ENCODE measurements at regions not wholly inside any gene's neighbourhood (a gene's known extent, or its start where the extent isn't known, plus 50 kb on each side); places are given as distances from the start of the nearest gene placed in this dataset.

DNA sequence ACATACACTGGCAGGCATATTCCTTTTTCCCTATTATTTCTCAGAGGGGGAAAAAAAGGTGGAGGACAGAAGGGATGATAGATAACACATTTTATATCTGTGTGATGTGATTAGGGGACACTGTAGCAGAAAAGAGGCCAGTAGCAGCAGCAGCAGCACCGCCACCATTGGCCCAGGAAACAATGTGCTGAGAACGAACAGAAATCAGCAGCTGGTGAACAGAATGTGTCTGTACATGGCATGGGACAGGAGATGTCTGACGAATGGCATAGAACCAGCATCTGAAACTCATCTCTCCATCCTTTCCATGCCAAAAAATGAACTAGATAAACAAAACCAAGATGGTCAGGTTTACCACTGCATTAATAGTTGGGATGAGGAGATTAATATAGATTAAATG, 936.1 kb upstream of the ACVR2A start (continued):
- TF ChIP-seq SRF (IDR thresholded peaks at IDR 0.05; ENCODE audit: low read depth) (no peak), SIN3A (IDR thresholded peaks at IDR 0.05; ENCODE audit: low read depth) (no peak), ZNF274 (IDR thresholded peaks at IDR 0.05; ENCODE audit: low read depth, low read length) (no peak), YY1 (IDR thresholded peaks at IDR 0.05; ENCODE audit: extremely low read depth, insufficient replicate concordance, low read depth, low read length) (no peak)

DNA sequence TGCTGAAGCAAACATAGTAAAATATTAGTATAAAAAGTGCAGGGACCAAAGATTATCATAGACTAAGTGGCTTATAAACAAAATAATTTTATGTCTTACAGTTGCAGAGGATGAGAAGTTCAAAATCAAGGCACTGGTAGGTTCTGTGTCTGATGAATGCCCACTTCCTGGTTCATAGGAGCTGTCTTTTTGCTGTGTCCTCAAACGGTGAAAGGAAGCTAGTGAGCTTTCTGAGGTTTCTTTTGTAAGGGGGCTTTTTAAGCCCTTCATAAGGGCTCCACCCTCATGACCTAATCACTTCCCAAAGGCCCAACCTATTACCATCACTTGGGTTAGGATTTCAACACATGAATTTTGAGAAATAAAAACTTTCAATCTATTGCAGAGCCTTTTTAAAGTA, 946.7 kb upstream of the ACVR2A start:
- no peaks in the 10 kb centered on the region for H3K9me3 ChIP-seq (ENCODE audit: control insufficient read depth in 1 of 2, insufficient read depth in 1 of 2, low read depth in 1 of 2, low read length in 2 of 2)
- RAD21 ChIA-PET (ENCODE audit: low non-redundant PET in 1 of 2, low total read pairs in 2 of 2, uncharacterized antibody in 2 of 2, unreplicated experiment in 2 of 2), result no interaction called here
- CTCF ChIA-PET, result no interaction called here
- H3K36me3 ChIP-seq (ENCODE audit: control insufficient read depth in 1 of 2, insufficient read depth in 2 of 2, low read length in 2 of 2), result no peaks in the 10 kb centered on the region
- TF ChIP-seq JUND (IDR thresholded peaks at IDR 0.05) (no peak), ZNF274 (IDR thresholded peaks at IDR 0.05; ENCODE audit: low read depth, low read length) (no peak), ELF1 (IDR thresholded peaks at IDR 0.05; ENCODE audit: borderline replicate concordance, low read depth) (no peak), EZH2phosphoT487 (IDR thresholded peaks at IDR 0.05; ENCODE audit: borderline replicate concordance) (no peak), TCF7L2 (IDR thresholded peaks at IDR 0.05; ENCODE audit: borderline replicate concordance, extremely low read depth, insufficient read depth, insufficient read length) (no peak), SP1 (IDR thresholded peaks at IDR 0.05; ENCODE audit: low read depth) (no peak), POLR2A (IDR thresholded peaks at IDR 0.05; ENCODE audit: borderline replicate concordance, extremely low read depth, insufficient read depth, insufficient read length) (no peak)
- TF ChIP-seq, protein P1, sequence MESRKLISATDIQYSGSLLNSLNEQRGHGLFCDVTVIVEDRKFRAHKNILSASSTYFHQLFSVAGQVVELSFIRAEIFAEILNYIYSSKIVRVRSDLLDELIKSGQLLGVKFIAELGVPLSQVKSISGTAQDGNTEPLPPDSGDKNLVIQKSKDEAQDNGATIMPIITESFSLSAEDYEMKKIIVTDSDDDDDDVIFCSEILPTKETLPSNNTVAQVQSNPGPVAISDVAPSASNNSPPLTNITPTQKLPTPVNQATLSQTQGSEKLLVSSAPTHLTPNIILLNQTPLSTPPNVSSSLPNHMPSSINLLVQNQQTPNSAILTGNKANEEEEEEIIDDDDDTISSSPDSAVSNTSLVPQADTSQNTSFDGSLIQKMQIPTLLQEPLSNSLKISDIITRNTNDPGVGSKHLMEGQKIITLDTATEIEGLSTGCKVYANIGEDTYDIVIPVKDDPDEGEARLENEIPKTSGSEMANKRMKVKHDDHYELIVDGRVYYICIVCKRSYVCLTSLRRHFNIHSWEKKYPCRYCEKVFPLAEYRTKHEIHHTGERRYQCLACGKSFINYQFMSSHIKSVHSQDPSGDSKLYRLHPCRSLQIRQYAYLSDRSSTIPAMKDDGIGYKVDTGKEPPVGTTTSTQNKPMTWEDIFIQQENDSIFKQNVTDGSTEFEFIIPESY (IDR thresholded peaks at IDR 0.05; ENCODE audit: extremely low read depth, insufficient replicate concordance, low read length), result no peak
- TF ChIP-seq, protein P2, sequence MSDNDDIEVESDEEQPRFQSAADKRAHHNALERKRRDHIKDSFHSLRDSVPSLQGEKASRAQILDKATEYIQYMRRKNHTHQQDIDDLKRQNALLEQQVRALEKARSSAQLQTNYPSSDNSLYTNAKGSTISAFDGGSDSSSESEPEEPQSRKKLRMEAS (IDR thresholded peaks at IDR 0.05), result no peak
- TF ChIP-seq, protein P3, sequence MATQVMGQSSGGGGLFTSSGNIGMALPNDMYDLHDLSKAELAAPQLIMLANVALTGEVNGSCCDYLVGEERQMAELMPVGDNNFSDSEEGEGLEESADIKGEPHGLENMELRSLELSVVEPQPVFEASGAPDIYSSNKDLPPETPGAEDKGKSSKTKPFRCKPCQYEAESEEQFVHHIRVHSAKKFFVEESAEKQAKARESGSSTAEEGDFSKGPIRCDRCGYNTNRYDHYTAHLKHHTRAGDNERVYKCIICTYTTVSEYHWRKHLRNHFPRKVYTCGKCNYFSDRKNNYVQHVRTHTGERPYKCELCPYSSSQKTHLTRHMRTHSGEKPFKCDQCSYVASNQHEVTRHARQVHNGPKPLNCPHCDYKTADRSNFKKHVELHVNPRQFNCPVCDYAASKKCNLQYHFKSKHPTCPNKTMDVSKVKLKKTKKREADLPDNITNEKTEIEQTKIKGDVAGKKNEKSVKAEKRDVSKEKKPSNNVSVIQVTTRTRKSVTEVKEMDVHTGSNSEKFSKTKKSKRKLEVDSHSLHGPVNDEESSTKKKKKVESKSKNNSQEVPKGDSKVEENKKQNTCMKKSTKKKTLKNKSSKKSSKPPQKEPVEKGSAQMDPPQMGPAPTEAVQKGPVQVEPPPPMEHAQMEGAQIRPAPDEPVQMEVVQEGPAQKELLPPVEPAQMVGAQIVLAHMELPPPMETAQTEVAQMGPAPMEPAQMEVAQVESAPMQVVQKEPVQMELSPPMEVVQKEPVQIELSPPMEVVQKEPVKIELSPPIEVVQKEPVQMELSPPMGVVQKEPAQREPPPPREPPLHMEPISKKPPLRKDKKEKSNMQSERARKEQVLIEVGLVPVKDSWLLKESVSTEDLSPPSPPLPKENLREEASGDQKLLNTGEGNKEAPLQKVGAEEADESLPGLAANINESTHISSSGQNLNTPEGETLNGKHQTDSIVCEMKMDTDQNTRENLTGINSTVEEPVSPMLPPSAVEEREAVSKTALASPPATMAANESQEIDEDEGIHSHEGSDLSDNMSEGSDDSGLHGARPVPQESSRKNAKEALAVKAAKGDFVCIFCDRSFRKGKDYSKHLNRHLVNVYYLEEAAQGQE (IDR thresholded peaks at IDR 0.05; ENCODE audit: low read depth), result no peak
- TF ChIP-seq, protein P4, sequence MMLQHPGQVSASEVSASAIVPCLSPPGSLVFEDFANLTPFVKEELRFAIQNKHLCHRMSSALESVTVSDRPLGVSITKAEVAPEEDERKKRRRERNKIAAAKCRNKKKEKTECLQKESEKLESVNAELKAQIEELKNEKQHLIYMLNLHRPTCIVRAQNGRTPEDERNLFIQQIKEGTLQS (IDR thresholded peaks at IDR 0.05), result no peak
- POLR2A ChIA-PET, result no interaction called here
- H4K20me1 ChIP-seq (ENCODE audit: insufficient read depth), result no peaks in the 10 kb centered on the region
- no TSS peak for BruUV-seq (replicated peaks)
- H3K9ac ChIP-seq (ENCODE audit: low read length), result no peak overlapping the region
- no peak for DNase-seq (ENCODE audit: low read depth, low spot score)
- no peaks in the 10 kb centered on the region for H3K27me3 ChIP-seq (ENCODE audit: insufficient read depth, low read length)
- no peak overlapping the region for H3K27ac ChIP-seq (ENCODE audit: low read depth, low read length)
- H3K79me2 ChIP-seq (ENCODE audit: insufficient read depth, low read length), result no peaks in the 10 kb centered on the region
- H3K9me2 ChIP-seq (ENCODE audit: insufficient read depth), result no peaks in the 10 kb centered on the region
- no peak for ATAC-seq
- H3K4me1 ChIP-seq (ENCODE audit: control insufficient read depth in 1 of 2, insufficient read depth in 2 of 2, low read length in 2 of 2), result no peaks in the 10 kb centered on the region
- H3K4me3 ChIP-seq (replicated peaks in 1 of 2; ENCODE audit: low read depth in 1 of 2, low read length in 2 of 2), result no peak overlapping the region
- intact Hi-C loops (cut with micrococcal nuclease), result no loop called here
- peak overlapping the region; percentile 45 for H2AFZ ChIP-seq (ENCODE audit: low read depth, low read length, poor library complexity, severe bottlenecking)
- H3K4me2 ChIP-seq (ENCODE audit: low read length), result no peak overlapping the region
